WTC11 (cell line): ENCODE measurements at regions not wholly inside any gene's neighbourhood (a gene's known extent, or its start where the extent isn't known, plus 50 kb on each side); places are given as distances from the start of the nearest gene placed in this dataset.

ENCODE experiments used
- ATAC-seq: fragments of 200-7000 bp; cut with Tn5 transposase; 2 replicates; pipeline ENCODE4 v1.10.0; 2021; ENCODE audit warnings: mild to moderate bottlenecking, moderate library complexity
- CTCF ChIA-PET: fragments of 300-600 bp; sonication (Branson Sonifier 250); formaldehyde crosslinking; loops from one replicate; lab custom pipeline; 2021; ENCODE audit warnings: antibody characterized with exemption; lab: Charles Lee
- POLR2A ChIA-PET: fragments of 350-600 bp; sonication (Branson Sonifier 250); formaldehyde crosslinking; loops from one replicate; lab custom pipeline; 2021; ENCODE audit warnings: antibody characterized with exemption; lab: Charles Lee
- DNase-seq: peaks from one replicate; pipeline ENCODE4 v3.0.0; 2021; ENCODE audit warnings: low spot score
- H3K27ac Mint-ChIP-seq: 2 replicates; pipeline ENCODE4 v1.8.0; 2021; ENCODE audit warnings: mixed read lengths
- H3K27me3 Mint-ChIP-seq: 2 replicates; pipeline ENCODE4 v1.8.0; 2021; ENCODE audit warnings: low read depth, mild to moderate bottlenecking, moderate library complexity, mixed read lengths
- H3K36me3 Mint-ChIP-seq: 2 replicates; pipeline ENCODE4 v1.8.0; 2021; ENCODE audit warnings: mixed read lengths
- H3K4me1 Mint-ChIP-seq: 2 replicates; pipeline ENCODE4 v1.8.0; 2022; ENCODE audit warnings: mixed read lengths
- H3K4me3 Mint-ChIP-seq: 2 replicates; pipeline ENCODE4 v1.8.0; 2021; ENCODE audit warnings: mild to moderate bottlenecking, moderate library complexity, mixed read lengths
- H3K9me3 Mint-ChIP-seq: 2 replicates; pipeline ENCODE4 v1.8.0; 2021; ENCODE audit warnings: mixed read lengths
- AFF4 ChIP-seq: sonication (generic); formaldehyde crosslinking; IDR thresholded peaks from 2 replicates; pipeline ENCODE4 v1.8.1; 2023; ENCODE audit warnings: mild to moderate bottlenecking, missing genetic modification reagents, borderline replicate concordance
- ATF1 ChIP-seq: sonication (generic); formaldehyde crosslinking; IDR thresholded peaks from 2 replicates; pipeline ENCODE4 v1.8.1; 2023; ENCODE audit warnings: mild to moderate bottlenecking, moderate library complexity, missing genetic modification reagents
- CREB1 ChIP-seq: sonication (generic); formaldehyde crosslinking; IDR thresholded peaks from 2 replicates; pipeline ENCODE4 v1.8.0; 2023; ENCODE audit warnings: mild to moderate bottlenecking, missing genetic modification reagents
- FOXJ3 ChIP-seq: sonication (generic); formaldehyde crosslinking; IDR thresholded peaks from 2 replicates; pipeline ENCODE4 v1.9.0; 2021; ENCODE audit warnings: missing genetic modification reagents, mild to moderate bottlenecking, borderline replicate concordance
- HMGA2 ChIP-seq: fragments of 250-450 bp; sonication (Bioruptor Pico); IDR thresholded peaks from 2 replicates; pipeline ENCODE4 v1.4.0; 2021; ENCODE audit warnings: mild to moderate bottlenecking, moderate library complexity
- NFATC4 ChIP-seq: fragments of 250-450 bp; sonication (Bioruptor Pico); IDR thresholded peaks from 2 replicates; pipeline ENCODE4 v1.9.0; 2021; ENCODE audit warnings: mild to moderate bottlenecking
- TEAD4 ChIP-seq: sonication (generic); formaldehyde crosslinking; IDR thresholded peaks from 2 replicates; pipeline ENCODE4 v1.8.0; 2022; ENCODE audit warnings: mild to moderate bottlenecking, missing genetic modification reagents
- USF2 ChIP-seq: sonication (generic); formaldehyde crosslinking; IDR thresholded peaks from 2 replicates; pipeline ENCODE4 v1.8.1; 2023; ENCODE audit warnings: mild to moderate bottlenecking, missing genetic modification reagents, moderate library complexity
- ZNF219 ChIP-seq: sonication (generic); formaldehyde crosslinking; IDR thresholded peaks from 2 replicates; pipeline ENCODE4 v1.8.0; 2023; ENCODE audit warnings: missing genetic modification reagents, mild to moderate bottlenecking, borderline replicate concordance
- ZNF317 ChIP-seq: sonication (generic); formaldehyde crosslinking; IDR thresholded peaks from 2 replicates; pipeline ENCODE4 v1.8.1; 2023; ENCODE audit warnings: low read depth, mild to moderate bottlenecking, moderate library complexity, missing genetic modification reagents, borderline replicate concordance
- ZNF396 ChIP-seq: fragments of 250-450 bp; sonication (Bioruptor Pico); IDR thresholded peaks from 2 replicates; pipeline ENCODE4 v1.8.0; 2021; ENCODE audit warnings: mild to moderate bottlenecking, moderate library complexity, borderline replicate concordance
- ZNF423 ChIP-seq: fragments of 250-450 bp; sonication (Bioruptor Pico); IDR thresholded peaks from 2 replicates; pipeline ENCODE4 v2.1.2; 2022; ENCODE audit warnings: mild to moderate bottlenecking, moderate library complexity
- ZNF671 ChIP-seq: fragments of 250-450 bp; sonication (Bioruptor Pico); IDR thresholded peaks from 2 replicates; pipeline ENCODE4 v1.8.0; 2021; ENCODE audit warnings: mild to moderate bottlenecking
- ZSCAN18 ChIP-seq: fragments of 250-450 bp; sonication (Bioruptor Pico); IDR thresholded peaks from 2 replicates; pipeline ENCODE4 v2.1.2; 2022; ENCODE audit warnings: mild to moderate bottlenecking, moderate library complexity
- TF ChIP-seq, protein P1 (sequence below): sonication (generic); formaldehyde crosslinking; IDR thresholded peaks from 2 replicates; pipeline ENCODE4 v1.8.1; 2022; ENCODE audit warnings: low read depth, missing genetic modification reagents, borderline replicate concordance
- TF ChIP-seq, protein P2 (sequence below): sonication (generic); formaldehyde crosslinking; conservative IDR thresholded peaks from 2 replicates; pipeline ENCODE4 v1.8.1; 2023; ENCODE audit warnings: mild to moderate bottlenecking, low read depth, missing genetic modification reagents, moderate library complexity
- TF ChIP-seq, protein P3 (sequence below): fragments of 250-450 bp; sonication (Bioruptor Pico); IDR thresholded peaks from 2 replicates; pipeline ENCODE4 v1.9.0; 2021; ENCODE audit warnings: moderate library complexity, mild to moderate bottlenecking, inconsistent platforms, borderline replicate concordance
- TF ChIP-seq, protein P4 (sequence below): sonication (generic); formaldehyde crosslinking; IDR thresholded peaks from 2 replicates; pipeline ENCODE4 v1.8.0; 2023; ENCODE audit warnings: missing genetic modification reagents, mild to moderate bottlenecking, borderline replicate concordance

- ChIA-PET CTCF (no interaction called here), POLR2A (no interaction called here)
- DNase-seq (no peak), ATAC-seq (no peak)
- Mint-ChIP-seq H3K27ac (no peak overlapping the region), H3K9me3 (peaks cover 17% of the 10 kb centered on the region), H3K4me3 (no peak overlapping the region), H3K27me3 (no peaks in the 10 kb centered on the region), H3K4me1 (no peaks in the 10 kb centered on the region), H3K36me3 (no peaks in the 10 kb centered on the region)
- TF ChIP-seq, protein P1, sequence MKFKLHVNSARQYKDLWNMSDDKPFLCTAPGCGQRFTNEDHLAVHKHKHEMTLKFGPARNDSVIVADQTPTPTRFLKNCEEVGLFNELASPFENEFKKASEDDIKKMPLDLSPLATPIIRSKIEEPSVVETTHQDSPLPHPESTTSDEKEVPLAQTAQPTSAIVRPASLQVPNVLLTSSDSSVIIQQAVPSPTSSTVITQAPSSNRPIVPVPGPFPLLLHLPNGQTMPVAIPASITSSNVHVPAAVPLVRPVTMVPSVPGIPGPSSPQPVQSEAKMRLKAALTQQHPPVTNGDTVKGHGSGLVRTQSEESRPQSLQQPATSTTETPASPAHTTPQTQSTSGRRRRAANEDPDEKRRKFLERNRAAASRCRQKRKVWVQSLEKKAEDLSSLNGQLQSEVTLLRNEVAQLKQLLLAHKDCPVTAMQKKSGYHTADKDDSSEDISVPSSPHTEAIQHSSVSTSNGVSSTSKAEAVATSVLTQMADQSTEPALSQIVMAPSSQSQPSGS (CRISPR knock-in tag): no peak
- TF ChIP-seq, protein P2, sequence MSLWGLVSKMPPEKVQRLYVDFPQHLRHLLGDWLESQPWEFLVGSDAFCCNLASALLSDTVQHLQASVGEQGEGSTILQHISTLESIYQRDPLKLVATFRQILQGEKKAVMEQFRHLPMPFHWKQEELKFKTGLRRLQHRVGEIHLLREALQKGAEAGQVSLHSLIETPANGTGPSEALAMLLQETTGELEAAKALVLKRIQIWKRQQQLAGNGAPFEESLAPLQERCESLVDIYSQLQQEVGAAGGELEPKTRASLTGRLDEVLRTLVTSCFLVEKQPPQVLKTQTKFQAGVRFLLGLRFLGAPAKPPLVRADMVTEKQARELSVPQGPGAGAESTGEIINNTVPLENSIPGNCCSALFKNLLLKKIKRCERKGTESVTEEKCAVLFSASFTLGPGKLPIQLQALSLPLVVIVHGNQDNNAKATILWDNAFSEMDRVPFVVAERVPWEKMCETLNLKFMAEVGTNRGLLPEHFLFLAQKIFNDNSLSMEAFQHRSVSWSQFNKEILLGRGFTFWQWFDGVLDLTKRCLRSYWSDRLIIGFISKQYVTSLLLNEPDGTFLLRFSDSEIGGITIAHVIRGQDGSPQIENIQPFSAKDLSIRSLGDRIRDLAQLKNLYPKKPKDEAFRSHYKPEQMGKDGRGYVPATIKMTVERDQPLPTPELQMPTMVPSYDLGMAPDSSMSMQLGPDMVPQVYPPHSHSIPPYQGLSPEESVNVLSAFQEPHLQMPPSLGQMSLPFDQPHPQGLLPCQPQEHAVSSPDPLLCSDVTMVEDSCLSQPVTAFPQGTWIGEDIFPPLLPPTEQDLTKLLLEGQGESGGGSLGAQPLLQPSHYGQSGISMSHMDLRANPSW: no peak
- no peak for TF ChIP-seq USF2 (CRISPR knock-in tag)
- TF ChIP-seq ZSCAN18 (CRISPR knock-in tag): no peak
- TF ChIP-seq NFATC4 (CRISPR knock-in tag): no peak
- TF ChIP-seq, protein P3, sequence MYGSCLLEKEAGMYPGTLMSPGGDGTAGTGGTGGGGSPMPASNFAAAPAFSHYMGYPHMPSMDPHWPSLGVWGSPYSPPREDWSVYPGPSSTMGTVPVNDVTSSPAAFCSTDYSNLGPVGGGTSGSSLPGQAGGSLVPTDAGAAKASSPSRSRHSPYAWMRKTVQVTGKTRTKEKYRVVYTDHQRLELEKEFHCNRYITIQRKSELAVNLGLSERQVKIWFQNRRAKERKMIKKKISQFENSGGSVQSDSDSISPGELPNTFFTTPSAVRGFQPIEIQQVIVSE: no peak
- TF ChIP-seq ZNF396: no peak
- no peak for TF ChIP-seq ZNF423 (CRISPR knock-in tag)
- no peak for TF ChIP-seq ZNF317 (CRISPR knock-in tag)
- no peak for TF ChIP-seq ZNF219 (CRISPR knock-in tag)
- TF ChIP-seq FOXJ3 (CRISPR knock-in tag): no peak
- no peak for TF ChIP-seq TEAD4
- TF ChIP-seq ZNF671: no peak
- no peak for TF ChIP-seq ATF1 (CRISPR knock-in tag)
- TF ChIP-seq, protein P4, sequence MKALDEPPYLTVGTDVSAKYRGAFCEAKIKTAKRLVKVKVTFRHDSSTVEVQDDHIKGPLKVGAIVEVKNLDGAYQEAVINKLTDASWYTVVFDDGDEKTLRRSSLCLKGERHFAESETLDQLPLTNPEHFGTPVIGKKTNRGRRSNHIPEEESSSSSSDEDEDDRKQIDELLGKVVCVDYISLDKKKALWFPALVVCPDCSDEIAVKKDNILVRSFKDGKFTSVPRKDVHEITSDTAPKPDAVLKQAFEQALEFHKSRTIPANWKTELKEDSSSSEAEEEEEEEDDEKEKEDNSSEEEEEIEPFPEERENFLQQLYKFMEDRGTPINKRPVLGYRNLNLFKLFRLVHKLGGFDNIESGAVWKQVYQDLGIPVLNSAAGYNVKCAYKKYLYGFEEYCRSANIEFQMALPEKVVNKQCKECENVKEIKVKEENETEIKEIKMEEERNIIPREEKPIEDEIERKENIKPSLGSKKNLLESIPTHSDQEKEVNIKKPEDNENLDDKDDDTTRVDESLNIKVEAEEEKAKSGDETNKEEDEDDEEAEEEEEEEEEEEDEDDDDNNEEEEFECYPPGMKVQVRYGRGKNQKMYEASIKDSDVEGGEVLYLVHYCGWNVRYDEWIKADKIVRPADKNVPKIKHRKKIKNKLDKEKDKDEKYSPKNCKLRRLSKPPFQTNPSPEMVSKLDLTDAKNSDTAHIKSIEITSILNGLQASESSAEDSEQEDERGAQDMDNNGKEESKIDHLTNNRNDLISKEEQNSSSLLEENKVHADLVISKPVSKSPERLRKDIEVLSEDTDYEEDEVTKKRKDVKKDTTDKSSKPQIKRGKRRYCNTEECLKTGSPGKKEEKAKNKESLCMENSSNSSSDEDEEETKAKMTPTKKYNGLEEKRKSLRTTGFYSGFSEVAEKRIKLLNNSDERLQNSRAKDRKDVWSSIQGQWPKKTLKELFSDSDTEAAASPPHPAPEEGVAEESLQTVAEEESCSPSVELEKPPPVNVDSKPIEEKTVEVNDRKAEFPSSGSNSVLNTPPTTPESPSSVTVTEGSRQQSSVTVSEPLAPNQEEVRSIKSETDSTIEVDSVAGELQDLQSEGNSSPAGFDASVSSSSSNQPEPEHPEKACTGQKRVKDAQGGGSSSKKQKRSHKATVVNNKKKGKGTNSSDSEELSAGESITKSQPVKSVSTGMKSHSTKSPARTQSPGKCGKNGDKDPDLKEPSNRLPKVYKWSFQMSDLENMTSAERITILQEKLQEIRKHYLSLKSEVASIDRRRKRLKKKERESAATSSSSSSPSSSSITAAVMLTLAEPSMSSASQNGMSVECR (CRISPR knock-in tag): no peak
- no peak for TF ChIP-seq HMGA2 (CRISPR knock-in tag)
- no peak for TF ChIP-seq AFF4
- TF ChIP-seq CREB1 (CRISPR knock-in tag): no peak
These were observed 437.2 kb downstream of the NFIB start for GRCh38 chr9:13876741-13877140.
